ENCODE measurements at regions not wholly inside any gene's neighbourhood (a gene's known extent, or its start where the extent isn't known, plus 50 kb on each side); places are given as distances from the start of the nearest gene placed in this dataset.

DNA sequence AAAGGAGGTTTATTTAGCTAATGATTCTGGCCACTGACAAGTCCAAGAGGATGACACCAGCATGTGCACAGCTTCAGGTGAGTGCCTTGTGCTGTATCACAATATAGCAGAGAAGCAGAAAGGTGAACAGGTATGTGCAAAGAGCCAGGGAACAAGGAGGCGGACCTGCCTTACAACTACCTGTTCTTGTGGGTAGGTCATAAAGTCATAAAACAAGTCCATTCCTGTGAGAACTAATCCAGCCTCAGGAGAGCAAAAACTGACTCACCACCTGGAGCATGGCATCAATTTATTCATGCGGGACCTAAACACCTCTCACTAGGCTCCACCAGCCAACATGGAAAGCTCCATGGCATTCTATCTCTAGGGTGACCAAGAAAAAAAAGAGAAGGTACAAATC is 234.2 kb downstream of the ASXL3 start:
- no peak overlapping the region for H4K8ac ChIP-seq (ENCODE audit: low read length)
- no peaks in the 10 kb centered on the region for H3K36me3 ChIP-seq (ENCODE audit: control insufficient read depth in 1 of 2, insufficient read depth in 2 of 2, low read depth in 1 of 2, low read length in 2 of 2)
- peaks cover 5% of the 10 kb centered on the region for H3K4me1 ChIP-seq (ENCODE audit: control insufficient read depth, insufficient read depth, low read depth, low read length)
- no peak overlapping the region for H3K27ac ChIP-seq (ENCODE audit: low read length, poor library complexity, severe bottlenecking)
- H3K4me3 ChIP-seq (ENCODE audit: insufficient read depth in 1 of 2, low read depth in 1 of 2, low read length in 2 of 2) = no peak overlapping the region
- no peak overlapping the region for H3K4ac ChIP-seq (ENCODE audit: low read depth in 1 of 2, low read length in 2 of 2)
- no peaks in the 10 kb centered on the region for H3K9me3 ChIP-seq (ENCODE audit: control insufficient read depth, low read length)
- H2BK15ac ChIP-seq (ENCODE audit: low read depth, poor library complexity, severe bottlenecking) = no peak overlapping the region
- no peak overlapping the region for H4K91ac ChIP-seq (ENCODE audit: low read length)
- no peak overlapping the region for H2BK5ac ChIP-seq (ENCODE audit: low read depth, low read length, poor library complexity, severe bottlenecking)
- H3K9ac ChIP-seq (ENCODE audit: low read length) = no peak overlapping the region
- WGBS = 98% methylated on average over 2 of the region's 2 CpGs
- no peak overlapping the region for H2BK120ac ChIP-seq (ENCODE audit: low read depth, low read length)
- no peak overlapping the region for H2AK5ac ChIP-seq (ENCODE audit: low read length, severe bottlenecking)
- no peaks in the 10 kb centered on the region for H3K79me1 ChIP-seq (replicated peaks; ENCODE audit: low read length, poor library complexity, severe bottlenecking)
- no peak for DNase-seq
- no peak overlapping the region for H3K14ac ChIP-seq (ENCODE audit: low read length in 2 of 2)
- H3K18ac ChIP-seq (ENCODE audit: low read depth in 1 of 2, low read length in 2 of 2) = no peak overlapping the region
- no peak overlapping the region for H2BK12ac ChIP-seq (ENCODE audit: low read length in 2 of 2)
- H2AFZ ChIP-seq (ENCODE audit: low read depth, low read length) = no peak overlapping the region
- H3K4me2 ChIP-seq (ENCODE audit: low read length, poor library complexity, severe bottlenecking) = no peak overlapping the region
- H3K27me3 ChIP-seq (ENCODE audit: control insufficient read depth in 1 of 2, insufficient read depth in 1 of 2, low read length in 2 of 2) = no peaks in the 10 kb centered on the region
- no peak overlapping the region for H3K23ac ChIP-seq (ENCODE audit: low read length in 2 of 2)

DNA sequence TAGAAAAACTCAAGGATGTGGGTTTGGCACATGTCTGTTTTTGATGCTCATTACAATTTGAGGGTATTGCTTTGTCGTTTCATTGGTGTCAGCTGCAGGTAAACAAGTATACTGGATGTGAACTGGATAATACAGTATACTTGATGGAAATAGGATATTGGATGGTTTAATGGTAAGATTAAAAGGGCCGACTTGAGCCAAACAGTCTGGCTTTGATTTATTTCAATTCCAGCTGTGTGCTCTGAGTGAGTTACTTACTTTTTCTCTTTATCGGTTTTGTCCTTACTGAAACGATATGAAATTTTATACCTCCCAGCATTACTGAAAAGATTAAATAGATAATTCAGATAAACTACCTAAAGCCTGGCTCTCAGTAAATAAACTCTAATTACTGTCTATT is 227.6 kb downstream of the ASXL3 start:
- no peak for DNase-seq
- Histone ChIP-seq H3K4me2 (ENCODE audit: low read length, poor library complexity, severe bottlenecking) (no peak overlapping the region), H2BK5ac (ENCODE audit: low read depth, low read length, poor library complexity, severe bottlenecking) (no peak overlapping the region), H3K4ac (ENCODE audit: low read depth in 1 of 2, low read length in 2 of 2) (no peak overlapping the region), H2AK5ac (ENCODE audit: low read length, severe bottlenecking) (no peak overlapping the region), H2BK12ac (ENCODE audit: low read length in 2 of 2) (no peak overlapping the region), H3K27ac (ENCODE audit: low read length, poor library complexity, severe bottlenecking) (no peak overlapping the region), H3K27me3 (ENCODE audit: control insufficient read depth in 1 of 2, insufficient read depth in 1 of 2, low read length in 2 of 2) (no peaks in the 10 kb centered on the region), H4K8ac (ENCODE audit: low read length) (no peak overlapping the region), H3K9me3 (ENCODE audit: control insufficient read depth, low read length) (no peaks in the 10 kb centered on the region), H3K36me3 (ENCODE audit: control insufficient read depth in 1 of 2, insufficient read depth in 2 of 2, low read depth in 1 of 2, low read length in 2 of 2) (no peaks in the 10 kb centered on the region), H2BK120ac (ENCODE audit: low read depth, low read length) (no peak overlapping the region), H3K4me1 (ENCODE audit: control insufficient read depth, insufficient read depth, low read depth, low read length) (peaks cover 3% of the 10 kb centered on the region), H3K23ac (ENCODE audit: low read length in 2 of 2) (no peak overlapping the region), H3K18ac (ENCODE audit: low read depth in 1 of 2, low read length in 2 of 2) (no peak overlapping the region), H3K14ac (ENCODE audit: low read length in 2 of 2) (no peak overlapping the region), H2BK15ac (ENCODE audit: low read depth, poor library complexity, severe bottlenecking) (no peak overlapping the region), H4K91ac (ENCODE audit: low read length) (no peak overlapping the region), H3K79me1 (replicated peaks; ENCODE audit: low read length, poor library complexity, severe bottlenecking) (no peaks in the 10 kb centered on the region), H3K4me3 (ENCODE audit: insufficient read depth in 1 of 2, low read depth in 1 of 2, low read length in 2 of 2) (no peak overlapping the region), H2AFZ (ENCODE audit: low read depth, low read length) (no peak overlapping the region), H3K9ac (ENCODE audit: low read length) (no peak overlapping the region)
- WGBS = 80% methylated on average over 3 of the region's 4 CpGs

DNA sequence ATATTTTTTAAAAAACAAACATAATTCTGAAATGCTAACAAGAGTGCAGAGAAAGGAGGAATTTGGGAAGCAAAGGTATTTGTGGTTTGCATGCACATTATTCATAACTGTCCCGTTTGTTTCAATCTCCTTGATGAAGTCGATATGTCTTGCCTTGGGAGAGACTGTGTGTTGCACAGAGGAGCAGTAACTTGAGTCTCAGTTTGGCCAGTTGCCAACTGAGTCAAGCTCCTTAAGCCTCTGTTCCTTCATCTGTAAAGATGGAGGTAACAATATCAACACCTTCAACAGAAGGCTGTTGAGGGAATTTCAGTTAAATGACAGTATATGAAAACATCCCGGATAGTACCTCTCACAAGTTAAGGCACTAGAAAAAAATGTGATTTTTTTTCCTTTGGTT is 226.2 kb downstream of the ASXL3 start:
- H3K4me3 ChIP-seq (ENCODE audit: insufficient read depth in 1 of 2, low read depth in 1 of 2, low read length in 2 of 2) = no peak overlapping the region
- peak; percentile 29 for DNase-seq
- peak overlapping the region; percentile 23 for H3K27ac ChIP-seq (ENCODE audit: low read length, poor library complexity, severe bottlenecking)
- no peak overlapping the region for H3K18ac ChIP-seq (ENCODE audit: low read depth in 1 of 2, low read length in 2 of 2)
- H2BK120ac ChIP-seq (ENCODE audit: low read depth, low read length) = no peak overlapping the region
- no peak overlapping the region for H4K8ac ChIP-seq (ENCODE audit: low read length)
- 51% methylated on average over 2 of the region's 3 CpGs for WGBS
- H2BK5ac ChIP-seq (ENCODE audit: low read depth, low read length, poor library complexity, severe bottlenecking) = no peak overlapping the region
- no peaks in the 10 kb centered on the region for H3K79me1 ChIP-seq (replicated peaks; ENCODE audit: low read length, poor library complexity, severe bottlenecking)
- H2AK5ac ChIP-seq (ENCODE audit: low read length, severe bottlenecking) = no peak overlapping the region
- no peak overlapping the region for H2BK12ac ChIP-seq (ENCODE audit: low read length in 2 of 2)
- no peaks in the 10 kb centered on the region for H3K36me3 ChIP-seq (ENCODE audit: control insufficient read depth in 1 of 2, insufficient read depth in 2 of 2, low read depth in 1 of 2, low read length in 2 of 2)
- no peak overlapping the region for H2AFZ ChIP-seq (ENCODE audit: low read depth, low read length)
- H3K4me1 ChIP-seq (ENCODE audit: control insufficient read depth, insufficient read depth, low read depth, low read length) = peaks cover 3% of the 10 kb centered on the region
- H3K4me2 ChIP-seq (ENCODE audit: low read length, poor library complexity, severe bottlenecking) = no peak overlapping the region
- H3K27me3 ChIP-seq (ENCODE audit: control insufficient read depth in 1 of 2, insufficient read depth in 1 of 2, low read length in 2 of 2) = no peaks in the 10 kb centered on the region
- H3K9me3 ChIP-seq (ENCODE audit: control insufficient read depth, low read length) = no peaks in the 10 kb centered on the region
- H3K14ac ChIP-seq (ENCODE audit: low read length in 2 of 2) = no peak overlapping the region
- no peak overlapping the region for H4K91ac ChIP-seq (ENCODE audit: low read length)
- H2BK15ac ChIP-seq (ENCODE audit: low read depth, poor library complexity, severe bottlenecking) = no peak overlapping the region
- no peak overlapping the region for H3K9ac ChIP-seq (ENCODE audit: low read length)
- no peak overlapping the region for H3K4ac ChIP-seq (ENCODE audit: low read depth in 1 of 2, low read length in 2 of 2)
- H3K23ac ChIP-seq (ENCODE audit: low read length in 2 of 2) = no peak overlapping the region

DNA sequence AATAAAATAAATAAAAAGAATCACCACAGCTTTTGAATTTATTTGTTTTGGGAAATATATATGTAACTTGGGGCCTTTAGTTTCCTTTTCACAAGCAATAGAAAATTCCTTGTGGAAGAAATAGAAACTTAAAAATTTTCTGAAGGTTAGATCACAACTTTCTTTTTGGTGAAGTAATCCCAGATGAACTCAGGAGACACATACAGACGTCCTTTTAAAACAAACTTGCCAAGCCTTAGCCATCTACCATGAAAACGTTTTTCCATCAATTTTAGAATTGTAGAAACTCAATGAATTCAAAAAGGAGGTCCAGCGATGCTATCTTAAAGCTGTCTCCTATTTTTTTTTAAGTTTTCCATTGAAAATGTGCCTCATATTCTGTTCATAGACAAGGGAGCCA is 225.6 kb downstream of the ASXL3 start:
- Histone ChIP-seq H3K9ac (ENCODE audit: low read length) (peak overlapping the region; percentile 34), H3K4ac (ENCODE audit: low read depth in 1 of 2, low read length in 2 of 2) (no peak overlapping the region), H4K8ac (ENCODE audit: low read length) (no peak overlapping the region), H3K27ac (ENCODE audit: low read length, poor library complexity, severe bottlenecking) (peak overlapping the region; percentile 72), H3K79me1 (replicated peaks; ENCODE audit: low read length, poor library complexity, severe bottlenecking) (no peaks in the 10 kb centered on the region), H2BK15ac (ENCODE audit: low read depth, poor library complexity, severe bottlenecking) (no peak overlapping the region), H2AK5ac (ENCODE audit: low read length, severe bottlenecking) (no peak overlapping the region), H3K27me3 (ENCODE audit: control insufficient read depth in 1 of 2, insufficient read depth in 1 of 2, low read length in 2 of 2) (no peaks in the 10 kb centered on the region), H3K14ac (ENCODE audit: low read length in 2 of 2) (no peak overlapping the region), H2BK120ac (ENCODE audit: low read depth, low read length) (no peak overlapping the region), H3K4me2 (ENCODE audit: low read length, poor library complexity, severe bottlenecking) (no peak overlapping the region), H3K18ac (ENCODE audit: low read depth in 1 of 2, low read length in 2 of 2) (no peak overlapping the region), H3K4me3 (ENCODE audit: insufficient read depth in 1 of 2, low read depth in 1 of 2, low read length in 2 of 2) (no peak overlapping the region), H2BK5ac (ENCODE audit: low read depth, low read length, poor library complexity, severe bottlenecking) (no peak overlapping the region), H2BK12ac (ENCODE audit: low read length in 2 of 2) (no peak overlapping the region), H2AFZ (ENCODE audit: low read depth, low read length) (no peak overlapping the region), H4K91ac (ENCODE audit: low read length) (no peak overlapping the region), H3K23ac (ENCODE audit: low read length in 2 of 2) (no peak overlapping the region), H3K36me3 (ENCODE audit: control insufficient read depth in 1 of 2, insufficient read depth in 2 of 2, low read depth in 1 of 2, low read length in 2 of 2) (no peaks in the 10 kb centered on the region), H3K4me1 (ENCODE audit: control insufficient read depth, insufficient read depth, low read depth, low read length) (peaks cover 3% of the 10 kb centered on the region), H3K9me3 (ENCODE audit: control insufficient read depth, low read length) (no peaks in the 10 kb centered on the region)
- WGBS = 50% methylated on average over 3 of the region's 3 CpGs
- no peak for DNase-seq

All from mesenchymal stem cell (in vitro differentiated cells and primary cell).